ENCODE measurements at regions not wholly inside any gene's neighbourhood (a gene's known extent, or its start where the extent isn't known, plus 50 kb on each side); places are given as distances from the start of the nearest gene placed in this dataset.

GRCh38 chr10:128963211-128964099 is 503.6 kb upstream of the MGMT start:
- DNase-seq (ENCODE audit: low read depth in 2 of 2): no peak

GRCh38 chr10:128964100-128964403 is 503.0 kb upstream of the MGMT start:
- DNase-seq (ENCODE audit: low read depth in 2 of 2): no peak

GRCh38 chr10:128967980-128968756 is 498.9 kb upstream of the MGMT start:
- DNase-seq (ENCODE audit: low read depth in 2 of 2): no peak

GRCh38 chr10:128969551-128969950 is 497.5 kb upstream of the MGMT start:
- DNase-seq (ENCODE audit: low read depth in 2 of 2): no peak

GRCh38 chr10:128971374-128972035 is 495.5 kb upstream of the MGMT start:
- no peak for DNase-seq (ENCODE audit: low read depth in 2 of 2)

GRCh38 chr10:128972036-128972405 is 495.0 kb upstream of the MGMT start:
- DNase-seq (ENCODE audit: low read depth in 2 of 2): no peak

- no peak for DNase-seq (ENCODE audit: low read depth in 2 of 2)
Measured at GRCh38 chr10:128973221-128973620, 493.8 kb upstream of the MGMT start.

GRCh38 chr10:128976856-128977255 is 490.2 kb upstream of the MGMT start:
- no peak for DNase-seq (ENCODE audit: low read depth in 2 of 2)

GRCh38 chr10:128978211-128978610 is 488.8 kb upstream of the MGMT start:
- no peak for DNase-seq (ENCODE audit: low read depth in 2 of 2)

- no peak for DNase-seq (ENCODE audit: low read depth in 2 of 2)
Measured at GRCh38 chr10:128979405-128979804, 487.6 kb upstream of the MGMT start.

GRCh38 chr10:128981251-128981650 is 485.8 kb upstream of the MGMT start:
- no peak for DNase-seq (ENCODE audit: low read depth in 2 of 2)

GRCh38 chr10:128981881-128982615 is 485.0 kb upstream of the MGMT start:
- DNase-seq (ENCODE audit: low read depth in 2 of 2): no peak

GRCh38 chr10:128982616-128982915 is 484.5 kb upstream of the MGMT start:
- no peak for DNase-seq (ENCODE audit: low read depth in 2 of 2)

GRCh38 chr10:128985036-128985435 is 482.0 kb upstream of the MGMT start:
- DNase-seq (ENCODE audit: low read depth in 2 of 2): no peak

- no peak for DNase-seq (ENCODE audit: low read depth in 2 of 2)
Measured at GRCh38 chr10:128990986-128991385, 476.1 kb upstream of the MGMT start.

GRCh38 chr10:128992770-128993169 is 474.3 kb upstream of the MGMT start:
- no peak for DNase-seq (ENCODE audit: low read depth in 2 of 2)

- DNase-seq (ENCODE audit: low read depth in 2 of 2): no peak
Measured at GRCh38 chr10:128993443-128993842, 473.6 kb upstream of the MGMT start.

GRCh38 chr10:128993911-128994538 is 473.0 kb upstream of the MGMT start:
- DNase-seq (ENCODE audit: low read depth in 2 of 2): no peak

GRCh38 chr10:128994598-128995143 is 472.4 kb upstream of the MGMT start:
- no peak for DNase-seq (ENCODE audit: low read depth in 2 of 2)

- DNase-seq (ENCODE audit: low read depth in 2 of 2): no peak
Measured at GRCh38 chr10:128995676-128996075, 471.4 kb upstream of the MGMT start.

GRCh38 chr10:128996092-128996491 is 470.9 kb upstream of the MGMT start:
- no peak for DNase-seq (ENCODE audit: low read depth in 2 of 2)

All from stimulated activated CD8-positive, alpha-beta memory T cell treated with anti-CD3 and anti-CD28 coated beads, Interleukin-7, amount 100 ng/mL, for 1 hour (primary cell).